GM21786 (cell line): ENCODE measurements at regions not wholly inside any gene's neighbourhood (a gene's known extent, or its start where the extent isn't known, plus 50 kb on each side); places are given as distances from the start of the nearest gene placed in this dataset.
"Not testable (repeated sequence)": the region's sequence is repeated elsewhere in the genome, so short reads cannot be mapped to it uniquely, and the experiment has no call there.

ENCODE experiments used
- ATAC-seq: cut with Tn5 transposase; IDR thresholded peaks from one replicate; pipeline ENCODE4 v1.9.1; 2021; ENCODE audit not compliant: unreplicated experiment

- no peak for ATAC-seq
Measured at GRCh38 chr17:33684735-33685134, 391.6 kb upstream of the ASIC2 start.

- no peak for ATAC-seq
Measured at GRCh38 chr17:33686171-33686570, 393.1 kb upstream of the ASIC2 start.

- ATAC-seq, result no peak
Measured at GRCh38 chr17:33687831-33688230, 394.7 kb upstream of the ASIC2 start.

GRCh38 chr17:33688771-33689170, 395.7 kb upstream of the ASIC2 start:
- no peak for ATAC-seq

GRCh38 chr17:33689725-33690124, 396.6 kb upstream of the ASIC2 start:
- ATAC-seq, result no peak

- ATAC-seq, result no peak
Measured at GRCh38 chr17:33695431-33695830, 402.3 kb upstream of the ASIC2 start.

- ATAC-seq, result no peak
Measured at GRCh38 chr17:33696102-33696501, 403.0 kb upstream of the ASIC2 start.

- ATAC-seq, result no peak
Measured at GRCh38 chr17:33697557-33697956, 404.5 kb upstream of the ASIC2 start.

GRCh38 chr17:33701910-33702309, 408.8 kb upstream of the ASIC2 start:
- ATAC-seq, result no peak

GRCh38 chr17:33704856-33705255, 411.8 kb upstream of the ASIC2 start:
- no peak for ATAC-seq

- ATAC-seq, result no peak
Measured at GRCh38 chr17:33709881-33710280, 416.8 kb upstream of the ASIC2 start.

- ATAC-seq, result no peak
Measured at GRCh38 chr17:33712120-33712519, 419.0 kb upstream of the ASIC2 start.

GRCh38 chr17:33716957-33717356, 423.9 kb upstream of the ASIC2 start:
- ATAC-seq, result no peak

- not testable (repeated sequence) for ATAC-seq
Measured at GRCh38 chr17:33723736-33724135, 430.6 kb upstream of the ASIC2 start.

GRCh38 chr17:33725675-33726271, 432.7 kb upstream of the ASIC2 start:
- no peak for ATAC-seq

GRCh38 chr17:33730131-33730530, 437.0 kb upstream of the ASIC2 start:
- ATAC-seq, result no peak

- no peak for ATAC-seq
Measured at GRCh38 chr17:33732116-33732515, 439.0 kb upstream of the ASIC2 start.

- no peak for ATAC-seq
Measured at GRCh38 chr17:33739714-33740113, 446.6 kb upstream of the ASIC2 start.

- no peak for ATAC-seq
Measured at GRCh38 chr17:33745047-33745760, 452.1 kb upstream of the ASIC2 start.

GRCh38 chr17:33749171-33749570, 456.1 kb upstream of the ASIC2 start:
- no peak for ATAC-seq

- no peak for ATAC-seq
Measured at GRCh38 chr17:33750943-33751701, 458.0 kb upstream of the ASIC2 start.

GRCh38 chr17:33751702-33752065, 458.6 kb upstream of the ASIC2 start:
- no peak for ATAC-seq
